ENCODE measurements at regions not wholly inside any gene's neighbourhood (a gene's known extent, or its start where the extent isn't known, plus 50 kb on each side); places are given as distances from the start of the nearest gene placed in this dataset.

DNA sequence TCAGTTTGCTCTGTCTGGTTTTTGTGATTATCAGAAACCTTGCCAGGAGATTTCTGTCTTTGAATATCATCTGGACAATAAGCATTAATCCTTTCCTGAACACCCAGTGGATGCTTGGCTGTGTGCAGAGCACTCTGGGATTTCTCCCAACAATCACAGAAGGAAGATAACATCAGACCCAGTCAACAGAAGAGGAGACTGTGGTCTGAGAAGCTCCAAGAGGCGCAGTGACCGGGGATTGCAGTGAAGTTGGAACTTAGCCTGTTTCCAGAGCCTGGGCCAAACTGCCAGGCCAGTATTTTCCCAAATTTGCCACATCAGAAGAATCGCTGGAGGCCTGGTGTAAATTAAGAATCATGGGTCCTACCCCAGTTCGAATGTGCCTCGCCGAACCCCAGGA lies 264.7 kb downstream of the C16orf95 start:
- DNase-seq (ENCODE audit: low spot score) = no peak

DNA sequence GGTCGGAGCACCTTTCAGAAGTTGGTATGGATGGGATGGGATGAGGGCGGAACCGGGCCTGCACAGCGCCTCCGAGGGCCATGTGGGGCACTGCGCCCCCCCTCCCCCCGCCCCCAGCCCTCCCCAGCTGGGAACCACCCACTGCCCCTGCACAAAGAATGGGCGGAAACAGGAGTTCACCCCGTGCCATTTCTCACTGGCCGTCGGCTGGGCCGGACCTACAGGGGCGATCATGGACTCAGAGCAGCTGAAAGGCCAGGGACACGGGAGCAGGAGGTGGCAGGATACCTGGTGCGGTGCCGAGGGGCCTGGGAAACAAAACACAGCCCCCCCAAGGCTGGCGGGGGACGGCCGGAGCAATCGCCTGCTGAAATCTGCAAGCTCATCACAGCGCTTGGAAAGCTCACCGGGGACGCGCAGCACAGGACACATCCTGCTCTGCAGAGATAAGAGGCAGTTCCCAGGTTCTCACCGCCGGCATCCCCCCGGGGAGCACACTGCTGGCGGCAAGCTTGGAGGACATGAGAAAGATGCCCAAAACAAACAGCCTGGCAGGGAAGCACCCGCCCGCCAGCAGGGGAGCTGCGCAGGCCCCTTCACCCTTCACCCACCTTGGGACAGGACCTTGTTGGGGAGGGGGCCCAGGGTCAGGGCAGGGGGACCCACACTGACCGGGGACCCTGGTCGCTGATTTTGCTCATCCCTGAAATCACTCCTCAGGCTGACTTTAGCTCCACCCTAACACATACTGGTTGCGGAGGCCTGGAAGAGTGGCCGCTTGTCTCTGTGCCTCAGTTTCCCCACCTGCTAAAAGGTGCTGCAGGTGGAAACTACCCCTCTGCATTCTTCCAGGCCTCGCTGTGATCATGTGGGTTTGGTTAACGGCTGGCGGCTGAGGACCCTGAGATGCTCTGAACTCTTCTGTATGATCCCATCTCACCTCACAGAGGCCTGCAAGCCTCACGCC lies 263.9 kb downstream of the C16orf95 start:
- DNase-seq (ENCODE audit: low spot score) = no peak

DNA sequence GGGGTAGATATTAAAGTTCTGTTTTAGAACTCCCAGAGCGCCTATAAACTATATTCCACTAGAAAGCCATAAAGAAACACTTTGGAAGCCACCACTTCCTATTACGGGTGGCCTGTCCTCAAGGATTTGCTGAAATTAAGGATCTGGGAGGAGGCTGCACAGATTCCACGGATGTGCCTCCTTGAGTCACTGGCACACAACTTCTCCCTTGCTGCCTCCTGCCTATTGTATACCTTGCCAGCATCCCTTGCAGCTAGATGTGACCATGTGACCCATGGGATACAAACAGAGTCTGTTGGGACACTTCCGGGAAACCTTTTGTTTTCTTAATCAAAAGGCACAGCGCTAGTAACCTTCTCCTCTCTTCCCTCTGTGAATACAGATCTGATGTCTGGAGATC lies 263.0 kb downstream of the C16orf95 start:
- DNase-seq (ENCODE audit: low spot score) = no peak

DNA sequence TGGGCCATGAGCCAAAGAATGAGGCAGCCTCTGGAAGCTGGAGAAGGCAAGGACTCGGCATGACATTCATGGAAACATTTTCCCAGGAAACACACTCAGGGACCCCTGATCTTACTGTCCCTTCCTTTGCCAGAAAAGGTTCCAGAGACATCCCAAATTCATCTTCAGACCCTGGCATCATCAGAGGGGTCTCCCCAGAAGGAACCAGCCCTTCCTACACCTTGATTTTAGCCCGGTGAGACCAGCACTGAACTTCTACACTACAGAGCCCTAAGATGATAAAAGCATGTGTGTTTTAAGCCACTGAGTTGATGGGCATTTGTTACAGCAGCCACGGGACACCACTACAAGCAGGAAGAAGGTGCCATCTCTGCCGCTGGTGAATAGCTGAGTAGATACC lies 262.3 kb downstream of the C16orf95 start:
- DNase-seq (ENCODE audit: low spot score) = no peak

DNA sequence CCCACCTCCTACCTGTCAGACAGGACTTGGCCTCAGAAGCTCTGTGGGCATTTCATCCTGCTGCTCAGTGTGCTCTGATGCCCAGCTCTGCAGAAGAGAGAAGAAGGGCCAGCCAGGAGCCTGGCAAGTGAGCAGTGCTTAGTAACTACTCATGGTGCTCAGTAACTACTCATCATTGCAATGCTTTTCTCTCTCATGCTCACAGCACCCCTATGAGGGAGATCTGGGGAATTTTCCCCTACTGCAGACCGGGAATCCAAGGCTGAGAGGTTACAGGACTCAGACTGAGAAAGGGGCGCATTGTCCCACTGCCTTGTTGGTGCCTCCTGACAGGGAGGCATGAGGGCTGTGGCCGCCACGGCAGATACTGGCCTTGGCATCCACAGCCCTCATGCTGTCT lies 261.1 kb downstream of the C16orf95 start:
- DNase-seq (ENCODE audit: low spot score) = no peak

DNA sequence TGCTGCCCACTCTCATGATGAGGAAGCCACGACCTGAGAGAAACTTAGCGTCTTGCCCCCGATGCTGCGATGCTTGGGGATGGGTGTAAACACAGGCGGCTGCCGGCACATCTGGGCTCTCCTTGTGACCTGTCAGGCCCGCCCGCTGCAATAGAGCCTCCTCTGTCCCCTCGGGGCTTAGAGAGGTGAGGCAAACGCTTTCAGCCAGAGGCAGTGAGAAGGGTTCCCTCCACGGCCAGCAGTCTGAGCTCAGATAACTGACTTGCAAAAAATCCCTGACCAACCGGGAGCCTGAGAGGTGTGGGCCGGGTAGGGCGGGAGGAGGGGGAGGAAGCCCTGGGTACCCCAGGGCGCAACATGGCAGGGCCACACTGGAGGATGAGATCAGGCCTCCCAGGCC lies 260.6 kb downstream of the C16orf95 start:
- no peak for DNase-seq (ENCODE audit: low spot score)

DNA sequence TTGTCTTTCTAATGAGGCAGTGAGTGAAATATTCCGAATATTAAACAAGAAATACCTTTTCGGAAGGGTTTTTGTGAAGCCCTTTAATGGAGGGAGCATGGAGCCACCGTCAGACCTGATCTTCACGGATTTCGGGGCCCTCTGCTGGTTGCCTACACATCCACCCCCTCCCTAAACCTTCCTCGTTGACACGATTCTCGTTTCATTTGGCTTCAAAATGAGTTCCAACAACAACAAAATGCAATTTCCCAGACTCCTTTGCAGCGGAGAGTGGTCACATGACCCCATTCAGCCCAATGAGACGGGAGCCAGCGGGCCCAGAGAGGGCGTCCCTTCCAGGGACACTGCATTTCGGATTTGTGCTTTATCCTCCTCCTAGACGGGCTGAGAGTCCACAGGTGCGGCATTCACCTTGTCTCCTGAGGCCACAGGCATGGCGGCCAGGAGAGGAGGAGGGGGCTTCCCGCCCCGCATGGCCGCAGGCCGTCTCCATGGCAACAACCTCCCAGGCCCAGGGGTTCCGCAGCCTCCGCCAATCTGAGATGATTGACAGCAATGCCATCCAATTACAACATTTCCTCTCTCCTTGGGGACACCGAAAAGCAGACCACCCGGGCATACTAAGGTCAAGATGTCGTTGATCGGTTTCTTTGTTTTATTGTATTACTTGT lies 259.8 kb downstream of the C16orf95 start:
- DNase-seq (ENCODE audit: low spot score) = no peak

DNA sequence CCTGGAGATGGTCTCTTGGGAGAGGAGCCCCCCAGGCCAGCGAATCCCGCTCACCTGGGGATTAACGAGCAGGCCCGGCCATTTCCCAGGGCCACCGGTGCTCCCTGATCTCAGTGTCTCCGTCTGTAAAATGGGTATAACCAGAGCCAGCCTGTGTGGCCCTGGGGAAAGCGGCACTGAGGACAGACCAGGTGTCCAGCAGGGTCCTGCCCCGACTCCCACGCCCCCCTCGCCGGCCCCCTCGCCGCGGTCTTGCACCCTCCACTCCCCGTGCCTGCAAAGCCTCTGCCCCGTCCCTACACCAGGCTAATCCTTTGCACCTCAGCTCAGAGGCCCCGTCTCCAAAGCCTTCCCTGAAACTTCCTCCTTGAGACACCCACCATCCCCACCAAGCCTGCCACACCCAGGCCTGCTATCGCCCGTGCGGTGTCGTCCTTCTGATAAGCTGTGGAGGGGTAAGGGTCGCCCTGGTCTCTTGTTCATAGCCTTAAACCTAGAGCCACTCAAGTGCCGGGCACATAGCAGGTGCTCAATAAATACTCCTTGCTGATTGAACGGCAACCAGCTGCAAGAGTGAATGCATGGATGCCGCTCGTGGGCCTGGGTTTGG lies 259.1 kb downstream of the C16orf95 start:
- no peak for DNase-seq (ENCODE audit: low spot score)

DNA sequence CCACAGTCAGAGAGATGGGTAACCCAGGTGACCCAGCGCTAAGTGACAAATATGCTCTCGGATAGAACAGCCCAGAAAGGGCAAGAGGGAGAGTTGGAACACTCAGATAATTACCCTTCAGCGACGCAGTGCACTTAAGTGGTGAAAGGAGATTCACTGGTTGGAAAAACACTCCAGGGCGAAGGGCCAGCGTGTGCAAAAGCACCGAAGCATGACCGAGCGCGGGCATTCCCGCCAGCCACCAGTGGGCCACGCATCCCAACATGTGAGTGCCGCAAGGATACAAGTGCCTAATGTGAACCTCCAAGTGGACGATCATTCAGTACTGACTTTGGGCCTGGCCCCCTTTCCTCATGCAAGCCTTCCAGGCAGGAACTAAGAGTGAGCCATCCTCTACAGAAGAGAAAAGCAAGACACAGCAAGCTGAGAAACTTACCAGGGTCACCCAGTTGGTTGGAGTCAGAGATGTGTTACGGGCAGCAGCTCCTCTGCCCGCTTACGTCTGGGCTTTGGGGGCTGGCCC lies 258.4 kb downstream of the C16orf95 start:
- DNase-seq (ENCODE audit: low spot score) = no peak

DNA sequence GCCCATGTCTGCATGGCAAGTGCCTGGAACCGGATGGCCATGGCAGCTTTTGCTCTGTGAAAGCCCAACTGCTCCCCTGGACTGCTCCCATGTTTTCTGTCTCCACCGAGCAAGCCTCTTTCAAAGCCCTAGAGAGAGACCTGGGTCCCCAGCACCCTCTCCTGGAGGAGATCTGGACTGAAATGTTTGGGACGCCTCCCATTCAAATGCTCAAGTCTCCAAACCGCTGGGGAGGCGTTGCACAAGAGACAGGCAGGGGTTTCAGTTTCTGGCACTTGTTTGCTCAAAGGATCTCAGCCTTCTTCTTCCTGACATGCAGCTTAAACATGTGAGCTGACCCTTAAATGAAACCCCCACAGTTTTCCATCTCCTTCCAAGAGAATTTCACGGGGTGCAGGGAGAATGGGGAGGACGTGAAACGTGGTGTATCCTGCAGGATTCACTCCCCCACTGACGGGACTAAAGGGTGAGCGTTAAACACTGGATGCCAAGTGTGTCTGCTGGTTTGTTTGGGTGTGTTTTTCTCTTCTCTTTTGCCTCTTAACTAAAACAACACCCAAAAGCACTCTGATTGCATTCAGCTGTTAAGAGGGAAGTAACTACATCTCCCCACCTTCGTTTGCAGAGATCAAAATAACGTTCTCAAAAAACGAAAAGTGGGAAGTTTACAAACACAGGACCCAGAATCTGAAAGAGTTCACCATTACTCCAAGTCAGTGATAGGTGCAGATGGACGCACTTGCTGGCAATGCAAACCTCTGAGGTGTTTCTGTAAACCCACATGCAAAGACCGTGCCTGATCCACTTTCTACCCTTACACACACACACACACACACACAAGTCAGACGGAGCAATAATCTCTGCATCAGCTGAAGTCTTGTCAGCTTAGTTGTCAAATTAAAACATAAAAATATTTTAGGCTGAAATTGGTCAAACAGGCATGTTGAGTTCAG lies 256.9 kb downstream of the C16orf95 start:
- DNase-seq (ENCODE audit: low spot score) = no peak

DNA sequence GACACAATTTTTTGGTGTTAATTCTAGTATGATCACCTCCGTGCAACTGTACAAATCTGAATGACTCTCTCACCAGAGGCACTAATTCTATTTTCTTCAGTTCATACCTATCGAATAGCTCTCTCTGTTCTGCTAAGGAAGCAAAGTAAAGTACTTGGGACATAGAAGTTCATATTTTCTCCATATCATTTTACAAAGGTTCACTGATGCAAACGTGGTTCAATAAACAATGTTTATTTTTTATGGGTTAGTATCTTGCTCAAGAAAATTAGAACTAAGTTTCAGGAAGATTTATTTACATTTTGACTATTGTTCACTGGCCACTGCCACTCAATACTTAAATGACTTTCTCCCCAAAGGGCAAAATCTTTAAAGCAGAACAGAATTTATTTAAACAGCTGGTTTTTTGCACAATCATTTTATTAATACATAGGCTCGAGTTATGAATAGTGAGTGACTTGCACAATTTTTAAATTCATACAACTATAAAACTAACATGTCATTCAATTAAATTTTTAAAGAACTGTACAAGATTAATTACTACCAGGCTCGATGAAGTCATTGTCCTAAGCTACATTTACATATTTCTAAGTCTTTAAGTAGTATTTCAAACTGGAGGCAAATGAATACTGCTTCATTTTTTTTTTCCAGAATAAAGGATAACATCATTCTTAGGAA lies 255.8 kb downstream of the C16orf95 start:
- DNase-seq (ENCODE audit: low spot score) = no peak

DNA sequence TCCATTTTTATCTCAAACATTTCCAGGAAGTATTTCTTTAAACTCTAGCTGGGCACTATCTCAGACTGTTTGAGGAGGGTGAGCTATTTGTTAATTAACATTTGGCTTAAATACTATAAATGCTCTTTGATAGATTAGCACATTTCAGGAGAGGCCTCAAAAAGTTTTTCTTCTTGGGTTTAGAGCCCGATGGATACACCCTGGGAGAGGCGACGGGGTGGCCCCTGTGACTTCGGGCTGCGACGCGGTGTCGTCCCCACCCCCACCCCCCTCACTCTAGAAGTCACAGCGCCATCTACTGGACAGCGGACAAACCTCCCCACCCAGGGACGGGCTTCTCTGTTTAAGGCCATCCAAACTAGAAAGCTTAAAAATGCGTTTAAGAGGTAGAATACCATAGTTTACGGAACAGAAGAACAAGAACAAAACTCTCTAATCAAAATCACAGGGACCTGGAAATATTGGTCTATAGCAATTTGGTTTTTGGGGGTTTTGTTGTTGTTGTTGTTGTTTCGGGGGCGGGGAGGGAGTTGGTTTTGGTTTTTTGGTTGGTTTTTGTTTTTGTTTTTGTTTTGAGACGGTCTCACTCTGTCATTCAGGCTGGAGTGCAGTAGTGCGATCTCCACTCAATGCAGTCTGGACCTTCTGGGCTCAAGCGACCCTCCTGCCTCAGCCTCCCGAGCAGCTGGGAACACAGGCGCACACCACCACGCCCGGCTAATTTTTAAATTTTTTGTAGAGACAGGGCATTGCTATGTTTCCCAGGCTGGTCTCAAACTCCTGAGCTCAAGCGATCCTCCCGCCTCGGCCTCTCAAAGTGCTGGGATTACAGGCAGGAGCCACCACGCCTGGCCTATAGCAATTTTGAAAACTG lies 254.4 kb downstream of the C16orf95 start:
- peak; percentile 67 for DNase-seq (ENCODE audit: low spot score)

DNA sequence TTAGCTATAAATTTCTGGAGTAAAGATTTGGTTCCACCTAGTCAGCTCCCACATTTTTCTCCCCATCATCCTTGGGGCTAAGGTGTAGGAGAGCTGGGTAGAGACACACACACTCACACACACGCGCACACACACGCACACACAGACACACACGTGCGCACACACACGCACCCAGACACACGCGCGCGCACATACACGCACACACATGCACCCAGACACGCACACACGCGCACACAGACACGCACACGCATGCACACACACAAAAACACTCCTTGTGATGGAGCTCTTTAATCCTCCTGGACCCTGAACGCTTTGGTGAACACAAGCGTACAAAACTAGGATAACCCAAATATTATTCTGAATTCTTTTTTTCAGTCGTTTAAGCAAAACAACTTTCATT lies 253.6 kb downstream of the C16orf95 start:
- no peak for DNase-seq (ENCODE audit: low spot score)

DNA sequence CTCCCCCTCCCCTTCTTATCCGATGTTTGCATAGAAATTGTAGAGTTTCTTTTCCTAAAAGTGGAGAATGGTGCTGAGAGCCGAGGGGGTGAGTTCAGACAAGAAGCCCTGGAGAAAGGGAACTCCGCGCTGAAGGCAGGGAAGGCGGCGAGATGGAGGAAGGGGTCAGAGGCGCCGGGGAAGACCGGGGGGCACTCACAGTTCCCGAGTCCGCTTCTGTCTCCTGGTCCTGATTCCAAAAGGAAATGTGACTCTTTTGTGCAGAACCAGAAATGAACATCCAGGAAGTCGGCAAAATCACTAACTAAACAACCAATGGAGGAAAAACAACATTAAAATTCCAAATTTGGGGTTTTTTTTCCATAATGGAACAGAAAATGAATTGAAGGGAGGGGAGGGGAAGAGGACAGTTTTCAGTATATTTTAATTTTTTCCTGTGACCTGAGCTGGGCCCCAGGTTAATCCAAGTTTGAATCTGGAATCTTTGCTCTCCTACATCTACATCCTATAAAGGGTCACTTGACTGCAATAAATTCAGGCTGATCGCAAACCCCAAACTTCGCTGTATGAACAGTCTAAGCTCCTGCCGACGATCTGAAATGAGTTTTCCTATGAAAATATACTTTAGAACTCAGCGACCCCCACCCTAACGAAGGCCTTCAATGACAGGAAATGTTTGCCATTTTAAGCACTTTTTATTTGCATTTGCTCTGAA lies 252.3 kb downstream of the C16orf95 start:
- DNase-seq (ENCODE audit: low spot score) = no peak

DNA sequence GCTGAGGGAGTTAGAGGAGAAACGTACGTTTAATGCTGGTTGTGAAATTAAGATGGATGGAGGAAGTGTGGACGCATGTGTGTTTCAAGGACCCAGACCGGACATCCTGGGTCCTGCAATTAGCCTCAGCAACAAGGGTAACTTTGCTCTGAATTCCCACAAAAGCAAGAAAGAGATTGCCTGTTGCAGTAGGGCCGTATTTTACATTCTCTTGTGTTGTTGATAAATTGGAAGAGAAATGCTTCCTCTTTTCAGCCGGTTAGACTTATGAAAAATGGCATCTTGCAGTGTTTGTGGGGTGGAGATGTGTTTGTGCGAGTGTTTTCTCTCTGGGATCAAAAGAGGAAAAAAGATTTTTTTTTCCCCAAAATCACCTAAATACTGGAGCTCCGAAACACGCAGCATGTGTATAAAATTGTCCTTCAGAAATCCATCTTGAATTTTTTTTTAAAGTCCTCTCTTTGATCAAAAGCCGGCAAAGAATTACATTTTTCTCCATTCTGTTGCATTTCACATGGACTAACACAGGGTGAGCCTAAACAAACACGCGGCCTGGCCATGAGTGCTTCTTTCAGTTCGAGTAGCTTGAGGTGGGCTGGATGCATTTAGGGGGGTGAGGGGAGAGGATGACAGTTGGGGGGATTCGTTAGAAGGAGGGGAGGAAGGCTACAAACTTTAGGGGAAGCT lies 251.6 kb downstream of the C16orf95 start:
- no peak for DNase-seq (ENCODE audit: low spot score)

DNA sequence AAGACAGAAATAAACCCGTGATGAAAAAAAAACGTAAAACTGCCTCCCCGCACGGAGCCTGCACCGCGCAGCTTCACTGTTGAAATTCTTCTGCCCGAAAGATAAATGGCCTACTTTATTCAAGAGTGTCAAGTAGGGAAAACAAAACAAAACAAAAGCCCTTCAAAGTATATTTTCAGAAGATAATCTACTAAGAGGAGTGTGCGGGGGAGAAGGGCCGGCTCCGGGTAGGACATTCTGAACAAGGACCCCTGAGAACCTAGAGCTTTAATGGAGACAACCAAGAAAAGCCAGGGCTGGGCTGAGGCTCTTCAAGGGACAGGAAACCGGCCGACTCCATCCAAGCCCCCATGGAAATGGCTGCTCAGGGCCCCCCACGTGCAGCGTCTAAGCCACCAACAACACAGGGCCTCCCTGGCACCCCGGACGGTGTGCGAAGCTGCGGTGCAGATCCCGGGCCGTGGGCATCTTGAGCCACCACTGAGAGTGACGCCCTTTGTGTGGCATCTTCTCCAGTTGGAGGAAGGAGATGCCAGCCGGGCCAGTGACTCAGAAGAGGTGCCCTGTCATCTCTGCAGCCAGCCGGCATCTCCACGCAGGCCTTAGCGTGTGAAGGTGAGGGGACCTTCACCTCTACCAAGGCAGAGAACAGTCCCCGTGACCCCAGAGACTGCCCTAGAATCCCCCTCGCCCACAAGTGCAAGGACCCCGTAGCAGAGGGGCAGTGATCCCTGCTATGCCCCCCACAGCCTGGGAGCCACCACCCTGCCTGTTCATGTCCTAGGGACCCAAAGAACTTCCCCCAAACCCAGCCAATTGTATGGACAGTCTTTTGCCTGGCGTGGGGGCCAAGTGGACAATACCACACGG lies 250.8 kb downstream of the C16orf95 start:
- DNase-seq (ENCODE audit: low spot score) = no peak

DNA sequence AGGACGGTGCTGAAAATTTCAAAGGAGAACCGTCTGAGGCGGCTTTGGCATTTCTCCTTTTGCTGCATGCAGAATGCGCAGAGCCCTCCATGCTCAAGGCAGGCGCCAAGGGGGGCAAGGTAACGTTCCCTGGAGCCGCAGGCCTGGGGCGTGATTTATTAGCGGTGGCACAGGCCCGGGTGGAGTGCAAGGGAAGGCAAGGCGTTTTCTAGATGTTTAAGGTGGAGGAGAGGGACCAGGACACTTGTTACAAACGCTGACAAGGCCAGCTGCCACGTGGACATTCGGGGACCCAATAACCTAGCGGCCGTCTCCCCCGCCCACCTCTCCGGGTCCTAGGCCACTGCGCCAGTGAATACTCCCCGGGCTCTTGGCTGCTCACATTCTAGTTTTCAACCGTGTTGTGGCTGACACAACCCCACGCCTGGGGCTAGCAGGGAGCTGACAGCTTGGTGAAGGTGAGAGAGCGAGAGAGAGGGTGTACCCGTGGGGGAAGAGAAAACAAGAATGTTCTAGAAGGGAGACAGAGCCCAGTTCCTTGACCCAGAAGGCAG lies 250.1 kb downstream of the C16orf95 start:
- no peak for DNase-seq (ENCODE audit: low spot score)

Measured in Ammon's horn (tissue), 1 donor.